SK-N-SH (cell line): ENCODE measurements at regions not wholly inside any gene's neighbourhood (a gene's known extent, or its start where the extent isn't known, plus 50 kb on each side); places are given as distances from the start of the nearest gene placed in this dataset.

Experiments
- CTCF ChIA-PET: fragments of 300-600, 350-600 bp; formaldehyde crosslinking; extraction: SDS; loops from one replicate; lab custom pipeline; 2021; lab: Yijun Ruan, JAX
- POLR2A ChIA-PET: fragments of 350-600 bp; sonication (Branson Sonifier 250); formaldehyde crosslinking; extraction: SDS; loops from one replicate; lab custom pipeline; 2020; ENCODE audit warnings: antibody characterized with exemption, inconsistent platforms; lab: Yijun Ruan, JAX
- DNase-seq: peaks from one replicate; pipeline ENCODE4 v3.0.0; 2012
- H2AFZ ChIP-seq: fragments of 200-600 bp; sonication (generic); 2 replicates; pipeline ENCODE4 v1.8.1; 2016; ENCODE audit warnings: antibody characterized with exemption, mild to moderate bottlenecking, low read depth
- H3F3A ChIP-seq: fragments of 200-600 bp; sonication (generic); replicated peaks from 2 replicates; pipeline ENCODE3; 2016; ENCODE audit warnings: antibody characterized with exemption, mild to moderate bottlenecking; ENCODE audit not compliant: insufficient read depth
- H3K27ac ChIP-seq, 2 experiments: fragments of 200-500 bp in 1 of 2; fragments of 200-600 bp in 1 of 2; sonication (Bioruptor generic) in 1 of 2; sonication (generic), shearing (Covaris generic) in 1 of 2; 2 replicates each; pipeline versions ENCODE4 v1.5.1 to v1.6.1; 2014 to 2016; ENCODE audit warnings: low read depth in 2 of 2, inconsistent platforms in 1 of 2, low read length in 1 of 2, mild to moderate bottlenecking in 1 of 2, mixed read lengths in 1 of 2
- H3K27me3 ChIP-seq: fragments of 200-600 bp; sonication (generic), shearing (Covaris generic); 2 replicates; pipeline ENCODE4 v1.6.1; 2016; ENCODE audit warnings: mixed run types; ENCODE audit not compliant: insufficient read depth
- H3K36me3 ChIP-seq, 2 experiments: fragments of 200-500 bp in 1 of 2; fragments of 200-600 bp in 1 of 2; sonication (Bioruptor generic) in 1 of 2; sonication (generic) in 1 of 2; replicated peaks in 1 of 2; 2 replicates each; pipeline versions ENCODE3 to v1.5.1; 2014 to 2016; ENCODE audit warnings: low read length in 1 of 2, mild to moderate bottlenecking in 1 of 2; ENCODE audit not compliant: insufficient read depth in 2 of 2, control insufficient read depth in 1 of 2
- H3K4me1 ChIP-seq, 2 experiments: fragments of 200-500 bp in 1 of 2; fragments of 200-600 bp in 1 of 2; sonication (Bioruptor generic) in 1 of 2; sonication (generic), shearing (Covaris generic) in 1 of 2; 2 replicates each; pipeline versions ENCODE4 v1.5.1 to v1.6.1; 2014 to 2016; ENCODE audit warnings: low read depth in 1 of 2, low read length in 1 of 2, mixed run types in 1 of 2; ENCODE audit not compliant: insufficient read depth in 2 of 2, control insufficient read depth in 1 of 2
- H3K4me2 ChIP-seq: fragments of 200-600 bp; sonication (generic), shearing (Covaris generic); 2 replicates; pipeline ENCODE4 v1.6.1; 2017; ENCODE audit warnings: mixed run types
- H3K4me3 ChIP-seq, 2 experiments: fragments of 200-500 bp in 1 of 2; fragments of 200-600 bp in 1 of 2; sonication (Bioruptor generic) in 1 of 2; sonication (generic), shearing (Covaris generic) in 1 of 2; 2 replicates each; pipeline versions ENCODE4 v1.5.1 to v1.8.1; 2014 to 2016; ENCODE audit warnings: low read depth in 2 of 2, inconsistent platforms in 1 of 2, low read length in 1 of 2, mild to moderate bottlenecking in 1 of 2, mixed read lengths in 1 of 2, moderate library complexity in 1 of 2
- H3K79me2 ChIP-seq: fragments of 200-600 bp; sonication (generic); 2 replicates; pipeline ENCODE4 v1.8.1; 2017; ENCODE audit warnings: mild to moderate bottlenecking; ENCODE audit not compliant: insufficient read depth
- H3K9ac ChIP-seq: fragments of 200-600 bp; sonication (generic); 2 replicates; pipeline ENCODE4 v1.6.1; 2017; ENCODE audit warnings: mixed run types
- H3K9me2 ChIP-seq: fragments of 200-600 bp; sonication (generic); 2 replicates; pipeline ENCODE4 v1.6.1; 2017; ENCODE audit warnings: mixed run types
- H3K9me3 ChIP-seq: fragments of 200-600 bp; sonication (generic); 2 replicates; pipeline ENCODE4 v1.6.1; 2017; ENCODE audit warnings: mixed run types, mild to moderate bottlenecking, moderate library complexity
- H4K20me1 ChIP-seq: fragments of 200-600 bp; sonication (generic); 2 replicates; pipeline ENCODE4 v1.6.1; 2017; ENCODE audit warnings: mild to moderate bottlenecking, mixed run types; ENCODE audit not compliant: insufficient read depth
- CHD2 ChIP-seq: fragments of 150-350 bp; IDR thresholded peaks from 2 replicates; pipeline ENCODE4 v1.6.1; 2018; ENCODE audit warnings: low read length; ENCODE audit not compliant: partially characterized antibody
- CTCF ChIP-seq: fragments of 200-600 bp; sonication (generic); IDR thresholded peaks from 2 replicates; pipeline ENCODE4 v1.6.1; 2017; ENCODE audit warnings: antibody characterized with exemption, mild to moderate bottlenecking, moderate library complexity
- ELF1 ChIP-seq: IDR thresholded peaks from 2 replicates; pipeline ENCODE4 v1.4.0; 2012
- EP300 ChIP-seq, 2 experiments: IDR thresholded peaks; 2 replicates each; pipeline versions ENCODE4 v1.4.0 to v1.6.1; 2012; ENCODE audit warnings: borderline replicate concordance in 1 of 2, low read depth in 1 of 2, low read length in 1 of 2
- EZH2phosphoT487 ChIP-seq: fragments of 200-600 bp; sonication (generic); IDR thresholded peaks from 2 replicates; pipeline ENCODE4 v1.6.1; 2017; ENCODE audit warnings: low read depth, mixed run types, mild to moderate bottlenecking, antibody characterized with exemption, moderate library complexity, borderline replicate concordance
- FOSL2 ChIP-seq: IDR thresholded peaks from 2 replicates; pipeline ENCODE4 v1.4.0; 2012; ENCODE audit warnings: low read depth, mild to moderate bottlenecking, moderate library complexity, borderline replicate concordance
- JUND ChIP-seq: IDR thresholded peaks from 2 replicates; pipeline ENCODE4 v1.4.0; 2012
- POLR2AphosphoS5 ChIP-seq: IDR thresholded peaks from 2 replicates; pipeline ENCODE4 v1.6.1; 2012; ENCODE audit warnings: low read depth, low read length
- RAD21 ChIP-seq: IDR thresholded peaks from 2 replicates; pipeline ENCODE4 v1.6.1; 2012; ENCODE audit warnings: mild to moderate bottlenecking, low read length
- REST ChIP-seq: IDR thresholded peaks from 2 replicates; pipeline ENCODE4 v1.6.1; 2012; ENCODE audit warnings: mild to moderate bottlenecking, low read depth, low read length, moderate library complexity
- RFX5 ChIP-seq: IDR thresholded peaks from 2 replicates; pipeline ENCODE4 v1.6.1; 2012; ENCODE audit warnings: mild to moderate bottlenecking, improper control_type of control experiment, low read length
- SIN3A ChIP-seq: IDR thresholded peaks from 2 replicates; pipeline ENCODE4 v1.6.1; 2012; ENCODE audit warnings: low read depth, mild to moderate bottlenecking, low read length, moderate library complexity, borderline replicate concordance
- TAF1 ChIP-seq: IDR thresholded peaks from 2 replicates; pipeline ENCODE4 v1.6.1; 2012; ENCODE audit warnings: low read depth, mild to moderate bottlenecking, low read length, moderate library complexity, borderline replicate concordance
- TCF12 ChIP-seq: IDR thresholded peaks from 2 replicates; pipeline ENCODE4 v1.4.0; 2012
- TEAD4 ChIP-seq: IDR thresholded peaks from 2 replicates; pipeline ENCODE4 v1.4.0; 2012; ENCODE audit warnings: mild to moderate bottlenecking, borderline replicate concordance; ENCODE audit not compliant: insufficient read depth
- USF1 ChIP-seq: IDR thresholded peaks from 2 replicates; pipeline ENCODE4 v1.4.0; 2012; ENCODE audit warnings: low read depth, borderline replicate concordance
- ZBTB33 ChIP-seq: IDR thresholded peaks from 2 replicates; pipeline ENCODE4 v1.4.0; 2012; ENCODE audit warnings: low read depth, borderline replicate concordance
- WGBS: methylation state at CpG from one replicate; pipeline ENCODE4 v1.1.6; 2017; ENCODE audit warnings: low lambda C conversion rate; 5-methylcytosine and 5-hydroxymethylcytosine counted together

GRCh38 chr2:239788576-239789098 is 236.5 kb downstream of the NDUFA10 start:
- Histone ChIP-seq H3K4me3 (no peak overlapping the region), H3K9me3 (no peaks in the 10 kb centered on the region), H3K36me3 (no peaks in the 10 kb centered on the region), H3K9me2 (no peaks in the 10 kb centered on the region), H3K79me2 (no peaks in the 10 kb centered on the region), H3K4me2 (no peak overlapping the region), H3F3A (no peaks in the 10 kb centered on the region), H2AFZ (no peak overlapping the region), H3K4me1 (no peaks in the 10 kb centered on the region), H3K9ac (no peak overlapping the region), H3K27me3 (no peaks in the 10 kb centered on the region), H3K27ac (no peak overlapping the region), H4K20me1 (no peaks in the 10 kb centered on the region)
- TF ChIP-seq RAD21 = no peak
- TF ChIP-seq JUND = no peak
- TF ChIP-seq RFX5 = no peak
- ChIA-PET POLR2A (no interaction called here), CTCF (no interaction called here)
- no peak for DNase-seq
- WGBS = 45% methylated on average over 6 of the region's 6 CpGs

- Histone ChIP-seq H3K36me3 (no peaks in the 10 kb centered on the region), H3K27me3 (no peaks in the 10 kb centered on the region), H3K4me2 (no peak overlapping the region), H3K79me2 (no peaks in the 10 kb centered on the region), H3K9me3 (no peaks in the 10 kb centered on the region), H3K9ac (no peak overlapping the region), H2AFZ (no peak overlapping the region), H3K27ac (no peak overlapping the region), H3K4me1 (no peaks in the 10 kb centered on the region), H3K9me2 (no peaks in the 10 kb centered on the region), H4K20me1 (no peaks in the 10 kb centered on the region), H3F3A (no peaks in the 10 kb centered on the region), H3K4me3 (no peak overlapping the region)
- ChIA-PET POLR2A (no interaction called here), CTCF (no interaction called here)
- 14% methylated on average over 6 of the region's 6 CpGs for WGBS
- no peak for DNase-seq
- TF ChIP-seq POLR2AphosphoS5 (no peak), USF1 (no peak), EP300 (IDR thresholded peaks at IDR 0.05; ENCODE audit: borderline replicate concordance in 1 of 2, low read depth in 1 of 2, low read length in 1 of 2) (no peak), JUND (no peak), SIN3A (no peak), REST (no peak), EZH2phosphoT487 (no peak), TAF1 (no peak), ZBTB33 (no peak), CHD2 (no peak), TEAD4 (no peak), ELF1 (no peak), RAD21 (no peak), TCF12 (no peak), CTCF (no peak), FOSL2 (no peak)
These were observed 237.5 kb downstream of the NDUFA10 start for GRCh38 chr2:239787538-239788050.
